Colonic mucosa (tissue), 4 donors: ENCODE measurements at regions not wholly inside any gene's neighbourhood (a gene's known extent, or its start where the extent isn't known, plus 50 kb on each side); places are given as distances from the start of the nearest gene placed in this dataset.

Experiments
- DNase-seq: peaks from one replicate; pipeline ENCODE4 v3.0.0-alpha.2; 2020
- H3K27ac ChIP-seq: fragments of 200-600 bp; one replicate; pipeline ENCODE4 v1.8.0; 2021
- H3K27me3 ChIP-seq: fragments of 200-600 bp; one replicate; pipeline ENCODE4 v1.8.0; 2021
- H3K36me3 ChIP-seq: fragments of 200-600 bp; one replicate; pipeline ENCODE4 v1.8.0; 2021
- H3K4me1 ChIP-seq: fragments of 200-600 bp; one replicate; pipeline ENCODE4 v1.8.0; 2021; ENCODE audit warnings: mild to moderate bottlenecking
- H3K4me3 ChIP-seq: fragments of 200-600 bp; one replicate; pipeline ENCODE4 v1.8.0; 2021
- H3K9ac ChIP-seq, 2 donors: one replicate each; pipeline ENCODE4 v1.7.0; 2013; ENCODE audit warnings: control low read depth in 2 of 2, low read depth in 2 of 2, low read length in 2 of 2
- H3K9me3 ChIP-seq: fragments of 200-600 bp; one replicate; pipeline ENCODE4 v1.8.0; 2021
- CTCF ChIP-seq: fragments of 200-600 bp; IDR thresholded peaks from one replicate; pipeline ENCODE4 v1.8.0; 2022; ENCODE audit warnings: antibody characterized with exemption, mild to moderate bottlenecking
- intact Hi-C: fragments of 100-400 bp; cut with DNase I; formaldehyde crosslinking; loops from one replicate; pipeline ENCODE4 v1.14.1; 2022
- donor health status: healthy.
- donor health status: DM: no; HTN: no; CAD: no.
- donor health status: DM: no; HTN: no; CAD: no.

- intact Hi-C loops: no loop called here
- no peak overlapping the region for H3K4me3 ChIP-seq
- H3K4me1 ChIP-seq: no peaks in the 10 kb centered on the region
- no peak for DNase-seq
- no peak for TF ChIP-seq CTCF
- no peak overlapping the region for H3K27ac ChIP-seq
- H3K9ac ChIP-seq: no peak overlapping the region
- no peaks in the 10 kb centered on the region for H3K27me3 ChIP-seq
- H3K9me3 ChIP-seq: no peaks in the 10 kb centered on the region
- no peaks in the 10 kb centered on the region for H3K36me3 ChIP-seq
Observed at GRCh38 chr15:35854316-35854715, 308.4 kb upstream of the DPH6 start.

GRCh38 chr15:35857567-35858226 is 311.7 kb upstream of the DPH6 start:
- no peak for DNase-seq
- TF ChIP-seq CTCF: no peak
- H3K36me3 ChIP-seq: no peaks in the 10 kb centered on the region
- no peaks in the 10 kb centered on the region for H3K9me3 ChIP-seq
- no peak overlapping the region for H3K4me3 ChIP-seq
- H3K4me1 ChIP-seq: no peaks in the 10 kb centered on the region
- H3K9ac ChIP-seq: no peak overlapping the region
- no peaks in the 10 kb centered on the region for H3K27me3 ChIP-seq
- intact Hi-C loops: no loop called here
- H3K27ac ChIP-seq: no peak overlapping the region

GRCh38 chr15:35858707-35859106 is 312.7 kb upstream of the DPH6 start:
- Histone ChIP-seq H3K27me3 (no peaks in the 10 kb centered on the region), H3K36me3 (no peaks in the 10 kb centered on the region), H3K27ac (no peak overlapping the region), H3K9me3 (no peaks in the 10 kb centered on the region), H3K4me3 (no peak overlapping the region), H3K9ac (no peak overlapping the region), H3K4me1 (no peaks in the 10 kb centered on the region)
- intact Hi-C loops: no loop called here
- no peak for TF ChIP-seq CTCF
- DNase-seq: no peak

GRCh38 chr15:35863655-35864054 is 317.7 kb upstream of the DPH6 start:
- Histone ChIP-seq H3K9me3 (no peaks in the 10 kb centered on the region), H3K4me3 (no peak overlapping the region), H3K27me3 (no peaks in the 10 kb centered on the region), H3K27ac (no peak overlapping the region), H3K9ac (no peak overlapping the region), H3K4me1 (no peaks in the 10 kb centered on the region), H3K36me3 (no peaks in the 10 kb centered on the region)
- intact Hi-C loops: no loop called here
- no peak for TF ChIP-seq CTCF
- DNase-seq: no peak

- H3K9ac ChIP-seq: no peak overlapping the region
- TF ChIP-seq CTCF: no peak
- no peaks in the 10 kb centered on the region for H3K4me1 ChIP-seq
- DNase-seq: no peak
- no peak overlapping the region for H3K27ac ChIP-seq
- H3K4me3 ChIP-seq: no peak overlapping the region
- H3K27me3 ChIP-seq: no peaks in the 10 kb centered on the region
- intact Hi-C loops: no loop called here
- H3K9me3 ChIP-seq: no peaks in the 10 kb centered on the region
- no peaks in the 10 kb centered on the region for H3K36me3 ChIP-seq
Observed at GRCh38 chr15:35867356-35867755, 321.4 kb upstream of the DPH6 start.
